Ishikawa (cell line): ENCODE measurements at regions not wholly inside any gene's neighbourhood (a gene's known extent, or its start where the extent isn't known, plus 50 kb on each side); places are given as distances from the start of the nearest gene placed in this dataset.

ENCODE experiments used
- CEBPB ChIP-seq: IDR thresholded peaks from 2 replicates; pipeline ENCODE4 v1.6.1; 2012
- CREB1 ChIP-seq: IDR thresholded peaks from 2 replicates; pipeline ENCODE4 v1.6.1; 2012; ENCODE audit warnings: low read depth
- EGR1 ChIP-seq: IDR thresholded peaks from 2 replicates; pipeline ENCODE4 v1.6.1; 2012
- EP300 ChIP-seq: IDR thresholded peaks from 2 replicates; pipeline ENCODE4 v1.6.1; 2012; ENCODE audit warnings: borderline replicate concordance
- FOXM1 ChIP-seq: IDR thresholded peaks from 2 replicates; pipeline ENCODE4 v1.6.1; 2012; ENCODE audit warnings: low read depth, borderline replicate concordance
- MAX ChIP-seq: IDR thresholded peaks from 2 replicates; pipeline ENCODE4 v1.6.1; 2012
- NFIC ChIP-seq: IDR thresholded peaks from 2 replicates; pipeline ENCODE4 v1.6.1; 2012
- RAD21 ChIP-seq: IDR thresholded peaks from 2 replicates; pipeline ENCODE4 v1.6.1; 2012; ENCODE audit warnings: low read depth
- REST ChIP-seq: IDR thresholded peaks from 2 replicates; pipeline ENCODE4 v1.6.1; 2012; ENCODE audit warnings: low read depth, mild to moderate bottlenecking
- TAF1 ChIP-seq: IDR thresholded peaks from 2 replicates; pipeline ENCODE4 v1.6.1; 2012; ENCODE audit warnings: low read depth, mild to moderate bottlenecking
- TCF12 ChIP-seq: IDR thresholded peaks from 2 replicates; pipeline ENCODE4 v1.6.1; 2012; ENCODE audit warnings: low read depth
- TEAD4 ChIP-seq: IDR thresholded peaks from 2 replicates; pipeline ENCODE4 v1.6.1; 2012
- USF1 ChIP-seq: IDR thresholded peaks from 2 replicates; pipeline ENCODE4 v1.6.1; 2012
- YY1 ChIP-seq: IDR thresholded peaks from 2 replicates; pipeline ENCODE4 v1.6.1; 2012; ENCODE audit warnings: low read depth
- ZBTB7A ChIP-seq: IDR thresholded peaks from 2 replicates; pipeline ENCODE4 v1.6.1; 2012; ENCODE audit warnings: low read depth

DNA sequence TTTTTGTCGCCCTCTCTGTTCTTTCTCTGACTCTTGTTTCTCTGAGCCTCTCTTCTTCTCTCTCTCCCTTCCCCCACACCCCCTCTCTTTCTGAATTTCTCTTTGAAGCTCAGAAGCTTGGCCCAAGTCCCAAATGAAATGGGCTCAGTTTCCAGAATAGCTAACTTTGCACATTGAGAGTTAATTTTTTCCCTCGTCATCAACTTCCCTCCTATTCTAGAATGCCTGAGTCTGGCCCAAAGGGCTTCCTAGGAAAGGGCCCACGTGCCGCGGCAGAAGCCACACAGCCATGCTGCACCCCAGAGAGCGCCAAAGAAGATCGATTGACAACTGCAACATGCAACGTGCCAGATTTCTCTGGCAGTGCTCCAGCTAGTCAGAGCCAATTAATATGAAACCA lies 588.8 kb upstream of the KLF4 start:
- TF ChIP-seq CEBPB, result no peak
- no peak for TF ChIP-seq EGR1
- no peak for TF ChIP-seq TAF1
- no peak for TF ChIP-seq USF1
- no peak for TF ChIP-seq YY1
- TF ChIP-seq CREB1, result no peak
- no peak for TF ChIP-seq EP300
- TF ChIP-seq MAX, result no peak
- TF ChIP-seq NFIC, result no peak
- TF ChIP-seq TEAD4, result no peak
- TF ChIP-seq TCF12, result no peak

GRCh38 chr9:108077556-108077955 lies 588.0 kb upstream of the KLF4 start:
- TF ChIP-seq CEBPB, result no peak

GRCh38 chr9:108074900-108075299 lies 585.3 kb upstream of the KLF4 start:
- TF ChIP-seq USF1 (no peak), ZBTB7A (no peak), FOXM1 (no peak), EGR1 (no peak), TEAD4 (no peak), RAD21 (no peak), YY1 (no peak), TAF1 (no peak), CREB1 (no peak), REST (no peak), CEBPB (no peak), NFIC (no peak), MAX (no peak), EP300 (no peak), TCF12 (no peak)

DNA sequence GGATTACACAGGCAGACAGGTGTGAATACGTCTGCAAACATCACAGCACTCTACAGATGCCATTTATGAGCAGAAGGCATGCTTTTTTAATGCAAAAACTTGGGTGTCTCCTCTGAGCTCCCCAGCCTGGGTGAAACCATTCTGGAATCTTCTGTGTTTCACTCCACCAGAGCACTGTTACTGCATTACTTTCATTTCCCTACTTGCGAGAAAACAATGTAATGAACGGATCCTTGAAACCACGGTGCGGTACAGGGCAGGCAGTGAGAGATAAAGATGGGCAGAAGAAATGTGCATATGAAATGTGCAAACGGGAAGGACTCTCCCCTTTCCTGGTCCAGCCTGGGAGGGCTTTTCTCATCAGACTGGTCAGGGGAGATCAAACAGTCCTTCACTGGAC lies 584.3 kb upstream of the KLF4 start:
- TF ChIP-seq FOXM1, result no peak

DNA sequence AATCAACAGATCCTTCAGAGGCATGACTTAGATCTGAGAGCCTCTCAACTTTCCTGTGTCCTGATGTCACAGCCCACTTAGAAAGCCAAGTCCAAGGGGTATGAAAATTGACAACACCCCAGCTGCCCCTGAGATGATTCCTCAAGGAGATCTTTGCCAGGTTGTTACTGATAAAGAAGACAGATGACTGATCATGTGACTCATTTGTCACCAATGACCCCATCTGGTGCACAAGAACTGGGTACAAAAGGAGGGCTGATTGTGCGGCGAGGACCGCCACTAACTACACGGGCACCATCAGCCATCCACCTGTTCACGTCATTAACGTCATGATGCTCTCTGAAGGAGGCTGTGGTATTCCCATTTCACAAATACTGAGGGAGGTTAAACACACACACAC lies 583.2 kb upstream of the KLF4 start:
- TF ChIP-seq MAX, result no peak
- no peak for TF ChIP-seq REST
- TF ChIP-seq EP300, result no peak
- no peak for TF ChIP-seq CEBPB

DNA sequence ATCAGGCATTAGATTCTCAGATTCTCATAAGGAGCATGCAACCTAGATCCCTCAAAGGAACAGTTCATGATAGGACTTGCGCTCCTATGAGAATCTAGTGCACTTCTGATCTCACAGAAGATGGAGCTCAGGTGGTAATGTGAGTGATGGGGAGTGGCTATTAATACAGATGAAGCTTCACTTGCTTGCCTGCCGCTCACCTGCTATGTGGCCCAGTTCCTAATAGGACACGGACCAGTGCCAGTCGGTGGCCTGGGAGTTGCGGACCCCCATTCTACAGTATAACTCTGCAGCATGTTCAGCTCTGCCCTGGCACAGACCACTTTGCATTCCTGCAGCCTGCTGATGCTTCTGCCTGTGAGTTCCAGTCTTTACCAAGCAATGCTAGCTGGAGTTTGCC lies 581.3 kb upstream of the KLF4 start:
- TF ChIP-seq EP300, result no peak
- TF ChIP-seq CREB1, result no peak
- no peak for TF ChIP-seq CEBPB
- TF ChIP-seq TCF12, result no peak
- TF ChIP-seq REST, result no peak
- TF ChIP-seq ZBTB7A, result no peak
- no peak for TF ChIP-seq MAX
- TF ChIP-seq TEAD4, result no peak
- no peak for TF ChIP-seq EGR1
- TF ChIP-seq YY1, result no peak
- no peak for TF ChIP-seq FOXM1
- TF ChIP-seq RAD21, result no peak
- TF ChIP-seq NFIC, result no peak
- no peak for TF ChIP-seq TAF1
- no peak for TF ChIP-seq USF1
